Globus pallidus (tissue), 1 donor: ENCODE measurements at regions not wholly inside any gene's neighbourhood (a gene's known extent, or its start where the extent isn't known, plus 50 kb on each side); places are given as distances from the start of the nearest gene placed in this dataset.

Source experiments
- DNase-seq: peaks from one replicate; pipeline ENCODE4 v3.0.0-alpha.2; 2015; ENCODE audit warnings: low spot score

GRCh38 chr10:93178226-93178625 lies 104.5 kb downstream of the CYP26A1 start:
- no peak for DNase-seq

- no peak for DNase-seq
These were observed 106.8 kb downstream of the CYP26A1 start for GRCh38 chr10:93180482-93180931.

- DNase-seq: no peak
These were observed 107.8 kb downstream of the CYP26A1 start for GRCh38 chr10:93181271-93182048.

GRCh38 chr10:93182049-93182327 lies 108.3 kb downstream of the CYP26A1 start:
- DNase-seq: no peak

- no peak for DNase-seq
These were observed 109.1 kb downstream of the CYP26A1 start for GRCh38 chr10:93182790-93183189.

- no peak for DNase-seq
These were observed 113.0 kb downstream of the CYP26A1 start for GRCh38 chr10:93186653-93187052.

GRCh38 chr10:93189944-93190343 lies 116.3 kb downstream of the CYP26A1 start:
- no peak for DNase-seq

- no peak for DNase-seq
These were observed 116.7 kb downstream of the CYP26A1 start for GRCh38 chr10:93190372-93190771.

- DNase-seq: no peak
These were observed 120.2 kb downstream of the CYP26A1 start for GRCh38 chr10:93193906-93194305.

- no peak for DNase-seq
These were observed 124.9 kb downstream of the CYP26A1 start for GRCh38 chr10:93198401-93199131.

GRCh38 chr10:93199191-93199751 lies 125.6 kb downstream of the CYP26A1 start:
- DNase-seq: peak; percentile 51

- no peak for DNase-seq
These were observed 131.1 kb downstream of the CYP26A1 start for GRCh38 chr10:93204494-93205485.

- no peak for DNase-seq
These were observed 133.0 kb downstream of the CYP26A1 start for GRCh38 chr10:93206652-93207051.

- DNase-seq: no peak
These were observed 135.2 kb downstream of the CYP26A1 start for GRCh38 chr10:93208717-93209464.

GRCh38 chr10:93211991-93212390 lies 138.3 kb downstream of the CYP26A1 start:
- no peak for DNase-seq

- no peak for DNase-seq
These were observed 141.6 kb downstream of the CYP26A1 start for GRCh38 chr10:93215312-93215711.

GRCh38 chr10:93216341-93216985 lies 142.8 kb downstream of the CYP26A1 start:
- no peak for DNase-seq

GRCh38 chr10:93218386-93218785 lies 144.7 kb downstream of the CYP26A1 start:
- no peak for DNase-seq

- DNase-seq: no peak
These were observed 145.7 kb downstream of the CYP26A1 start for GRCh38 chr10:93219347-93219746.

GRCh38 chr10:93220296-93221170 lies 146.8 kb downstream of the CYP26A1 start:
- no peak for DNase-seq
